Neural cell (in vitro differentiated cells): ENCODE measurements at regions not wholly inside any gene's neighbourhood (a gene's known extent, or its start where the extent isn't known, plus 50 kb on each side); places are given as distances from the start of the nearest gene placed in this dataset.
"Not testable (repeated sequence)": the region's sequence is repeated elsewhere in the genome, so short reads cannot be mapped to it uniquely, and the experiment has no call there.

ENCODE experiments used
- EZH2 ChIP-seq: fragments of 200-600, 300-800 bp; shearing (Covaris generic), sonication (generic); IDR thresholded peaks from 2 replicates; pipeline ENCODE4 v1.6.1; 2014; ENCODE audit warnings: antibody characterized with exemption, low read length, borderline replicate concordance, mild to moderate bottlenecking; ENCODE audit not compliant: insufficient read depth, poor library complexity, severe bottlenecking
- POLR2AphosphoS5 ChIP-seq: IDR thresholded peaks from 2 replicates; pipeline ENCODE4 v1.6.1; 2012
- SMC3 ChIP-seq: fragments of 450-650 bp; conservative IDR thresholded peaks from 2 replicates; pipeline ENCODE4 v1.6.1; 2014; ENCODE audit warnings: antibody characterized with exemption, mild to moderate bottlenecking, moderate library complexity; ENCODE audit not compliant: poor library complexity
- TAF1 ChIP-seq: IDR thresholded peaks from 2 replicates; pipeline ENCODE4 v1.6.1; 2012; ENCODE audit warnings: low read depth
- TF ChIP-seq, protein P1 (sequence below): fragments of 450-650 bp; IDR thresholded peaks from 2 replicates; pipeline ENCODE4 v1.5.1; 2014; ENCODE audit warnings: antibody characterized with exemption, mild to moderate bottlenecking, moderate library complexity; ENCODE audit not compliant: poor library complexity, severe bottlenecking

DNA sequence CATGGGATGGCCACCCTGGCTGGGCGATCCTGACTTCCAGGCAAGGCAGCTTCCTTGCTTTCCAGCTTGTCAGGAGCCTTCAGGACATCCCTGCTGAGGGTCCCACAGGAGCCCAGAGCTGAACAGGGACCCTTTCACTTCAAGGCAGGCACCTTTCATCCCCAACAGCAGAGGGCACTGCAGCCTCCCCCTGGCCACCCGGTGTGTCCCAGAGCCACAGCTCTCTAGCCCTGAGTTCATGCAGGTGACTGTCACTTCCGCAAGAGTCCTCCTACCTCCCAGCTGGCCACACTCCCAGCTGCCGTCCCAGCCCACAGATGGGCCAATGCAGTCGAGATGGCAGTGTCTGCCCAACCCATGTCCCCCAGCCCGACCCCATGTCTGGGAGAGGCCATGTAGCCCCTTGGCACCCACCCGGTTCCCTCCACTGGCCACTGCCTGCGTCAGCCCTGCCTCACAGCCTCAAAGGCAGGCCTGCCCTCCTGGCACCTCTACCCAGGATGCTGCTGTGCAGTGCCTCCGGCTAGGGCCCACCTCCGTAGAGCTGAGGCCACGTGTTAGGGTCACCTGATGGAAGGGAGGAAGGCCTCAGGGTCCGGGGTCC, 248.3 kb downstream of the CCDC74A start:
- not testable (repeated sequence) for TF ChIP-seq POLR2AphosphoS5, SMC3, TAF1, EZH2
- TF ChIP-seq, protein P1, sequence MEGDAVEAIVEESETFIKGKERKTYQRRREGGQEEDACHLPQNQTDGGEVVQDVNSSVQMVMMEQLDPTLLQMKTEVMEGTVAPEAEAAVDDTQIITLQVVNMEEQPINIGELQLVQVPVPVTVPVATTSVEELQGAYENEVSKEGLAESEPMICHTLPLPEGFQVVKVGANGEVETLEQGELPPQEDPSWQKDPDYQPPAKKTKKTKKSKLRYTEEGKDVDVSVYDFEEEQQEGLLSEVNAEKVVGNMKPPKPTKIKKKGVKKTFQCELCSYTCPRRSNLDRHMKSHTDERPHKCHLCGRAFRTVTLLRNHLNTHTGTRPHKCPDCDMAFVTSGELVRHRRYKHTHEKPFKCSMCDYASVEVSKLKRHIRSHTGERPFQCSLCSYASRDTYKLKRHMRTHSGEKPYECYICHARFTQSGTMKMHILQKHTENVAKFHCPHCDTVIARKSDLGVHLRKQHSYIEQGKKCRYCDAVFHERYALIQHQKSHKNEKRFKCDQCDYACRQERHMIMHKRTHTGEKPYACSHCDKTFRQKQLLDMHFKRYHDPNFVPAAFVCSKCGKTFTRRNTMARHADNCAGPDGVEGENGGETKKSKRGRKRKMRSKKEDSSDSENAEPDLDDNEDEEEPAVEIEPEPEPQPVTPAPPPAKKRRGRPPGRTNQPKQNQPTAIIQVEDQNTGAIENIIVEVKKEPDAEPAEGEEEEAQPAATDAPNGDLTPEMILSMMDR = not testable (repeated sequence)
